Endothelial cell of umbilical vein (primary cell): ENCODE measurements at regions not wholly inside any gene's neighbourhood (a gene's known extent, or its start where the extent isn't known, plus 50 kb on each side); places are given as distances from the start of the nearest gene placed in this dataset.
"Not testable (repeated sequence)": the region's sequence is repeated elsewhere in the genome, so short reads cannot be mapped to it uniquely, and the experiment has no call there.

Experiments used
- BruUV-seq: library from RNA; stranded (reverse); fragments of 400-500 nt; replicated peaks from 2 replicates; lab custom pipeline; 2021; lab: Mats Ljungman, UMichigan
- CTCF ChIA-PET: fragments of 300-600, 350-600 bp; sonication (Branson Sonifier 250); formaldehyde crosslinking; loops from one replicate; lab custom pipeline; 2021; ENCODE audit warnings: antibody characterized with exemption, inconsistent platforms; lab: Charles Lee
- POLR2A ChIA-PET: fragments of 300-600, 350-600 bp; sonication (Branson Sonifier 250); formaldehyde crosslinking; loops from one replicate; lab custom pipeline; 2021; ENCODE audit warnings: antibody characterized with exemption, inconsistent platforms; lab: Charles Lee
- DNase-seq: peaks from one replicate; pipeline ENCODE4 v3.0.0-alpha.2; 2011; ENCODE audit warnings: low read depth, low spot score
- FAIRE-seq: peaks from 2 replicates; lab custom pipeline; 2011; peaks lifted over from hg19 to GRCh38; lab: Jason Lieb, UNC
- H2AFZ ChIP-seq: 2 replicates; pipeline ENCODE4 v1.6.0; 2012; ENCODE audit warnings: low read depth, low read length, control low read depth, inconsistent platforms
- H3K27ac ChIP-seq: 2 replicates; pipeline ENCODE4 v1.5.1; 2011; ENCODE audit warnings: low read depth, mild to moderate bottlenecking, control low read depth, low read length, moderate library complexity; ENCODE audit not compliant: insufficient read depth
- H3K27me3 ChIP-seq, 2 experiments: 2 replicates each; pipeline versions ENCODE4 v1.6.0 to v1.6.1; 2011; ENCODE audit warnings: low read length in 2 of 2, mixed read lengths in 1 of 2; ENCODE audit not compliant: control insufficient read depth in 2 of 2, insufficient read depth in 2 of 2
- H3K36me3 ChIP-seq, 2 experiments: 2 replicates in 1 of 2; 3 replicates in 1 of 2; pipeline ENCODE4 v1.5.1; 2011; ENCODE audit warnings: low read length in 2 of 2, mild to moderate bottlenecking in 1 of 2, moderate library complexity in 1 of 2; ENCODE audit not compliant: control insufficient read depth in 2 of 2, insufficient read depth in 2 of 2; ENCODE audit errors: extremely low read depth in 1 of 2
- H3K4me1 ChIP-seq: 3 replicates; pipeline ENCODE4 v1.5.1; 2011; ENCODE audit warnings: mild to moderate bottlenecking, low read length; ENCODE audit not compliant: control insufficient read depth, insufficient read depth; ENCODE audit errors: extremely low read depth
- H3K4me2 ChIP-seq: 2 replicates; pipeline ENCODE4 v1.6.1; 2011; ENCODE audit warnings: low read length, control low read depth, mixed read lengths; ENCODE audit not compliant: insufficient read depth
- H3K4me3 ChIP-seq, 3 experiments: fragments of 200-600 bp in 1 of 3; sonication (generic), shearing (Covaris generic) in 1 of 3; replicated peaks in 1 of 3; 2 replicates each; pipeline ENCODE4 v1.5.1; 2011 to 2016; ENCODE audit warnings: control low read depth in 3 of 3, low read length in 3 of 3, mild to moderate bottlenecking in 2 of 3, inconsistent platforms in 1 of 3, low read depth in 1 of 3, moderate library complexity in 1 of 3; ENCODE audit not compliant: insufficient read depth in 1 of 3
- H3K79me2 ChIP-seq: 2 replicates; pipeline ENCODE4 v1.6.0; 2012; ENCODE audit warnings: low read length, inconsistent platforms; ENCODE audit not compliant: control insufficient read depth, insufficient read depth
- H3K9ac ChIP-seq: replicated peaks from 2 replicates; pipeline ENCODE3; 2011; ENCODE audit warnings: low read length, control low read depth; ENCODE audit not compliant: insufficient read depth; ENCODE audit errors: extremely low read depth
- H3K9me1 ChIP-seq: replicated peaks from 3 replicates; pipeline ENCODE4 v1.6.0; 2011; ENCODE audit warnings: mild to moderate bottlenecking, low read length; ENCODE audit not compliant: control insufficient read depth, insufficient read depth; ENCODE audit errors: extremely low read depth
- H3K9me3 ChIP-seq: replicated peaks from 2 replicates; pipeline ENCODE4 v1.5.1; 2012; ENCODE audit warnings: low read length, inconsistent platforms; ENCODE audit not compliant: control insufficient read depth, insufficient read depth
- H4K20me1 ChIP-seq: replicated peaks from 2 replicates; pipeline ENCODE3; 2011; ENCODE audit warnings: mild to moderate bottlenecking, low read length; ENCODE audit not compliant: control insufficient read depth, insufficient read depth; ENCODE audit errors: extremely low read depth
- JUN ChIP-seq: IDR thresholded peaks from 2 replicates; pipeline ENCODE4 v1.6.1; 2011; ENCODE audit warnings: borderline replicate concordance, low read depth; ENCODE audit not compliant: insufficient read length, insufficient read depth
- MAX ChIP-seq: IDR thresholded peaks from 2 replicates; pipeline ENCODE4 v1.6.1; 2011; ENCODE audit not compliant: insufficient read depth, insufficient read length
- MYC ChIP-seq: IDR thresholded peaks from one replicate; pipeline ENCODE4 v1.6.1; 2011; ENCODE audit warnings: mild to moderate bottlenecking, low read depth, low read length
- POLR2A ChIP-seq: IDR thresholded peaks from 2 replicates; pipeline ENCODE4 v1.6.1; 2012; ENCODE audit warnings: low read depth, mild to moderate bottlenecking, control low read depth, low read length
- POLR2AphosphoS5 ChIP-seq: IDR thresholded peaks from 2 replicates; pipeline ENCODE4 v1.6.1; 2012; ENCODE audit warnings: low read depth, mild to moderate bottlenecking, control low read depth, low read length, moderate library complexity; ENCODE audit not compliant: insufficient read depth
- dilution Hi-C: fragments of 300-500 bp; cut with MboI; formaldehyde crosslinking; loops from one replicate; pipeline ENCODE4 v1.15.0; 2019; ENCODE audit warnings: low sequenced_read_pairs; ENCODE audit not compliant: extremely low pct_ligation_motif_present
- intact Hi-C: fragments of 100-400 bp; cut with micrococcal nuclease; formaldehyde crosslinking; loops from one replicate; pipeline ENCODE4 v1.10.0; 2022

GRCh38 chr2:8382485-8382884 lies 299.4 kb upstream of the ID2 start:
- DNase-seq: no peak
- no peak overlapping the region for H3K9ac ChIP-seq
- no peaks in the 10 kb centered on the region for H3K36me3 ChIP-seq
- no peak overlapping the region for H3K4me3 ChIP-seq
- POLR2A ChIA-PET: no interaction called here
- no peaks in the 10 kb centered on the region for H3K4me1 ChIP-seq
- no peaks in the 10 kb centered on the region for H3K9me1 ChIP-seq
- H3K79me2 ChIP-seq: no peaks in the 10 kb centered on the region
- BruUV-seq: no TSS peak
- dilution Hi-C loops: no loop called here
- no peak overlapping the region for H2AFZ ChIP-seq
- no peak overlapping the region for H3K4me2 ChIP-seq
- intact Hi-C loops: no loop called here
- no peak overlapping the region for H3K27ac ChIP-seq
- no peaks in the 10 kb centered on the region for H3K27me3 ChIP-seq
- TF ChIP-seq MAX (no peak), JUN (no peak), MYC (no peak), POLR2AphosphoS5 (no peak), POLR2A (no peak)
- H3K9me3 ChIP-seq: peaks cover 2% of the 10 kb centered on the region
- FAIRE-seq: no peak
- no peaks in the 10 kb centered on the region for H4K20me1 ChIP-seq
- CTCF ChIA-PET: no interaction called here

GRCh38 chr2:8386748-8387147 lies 295.1 kb upstream of the ID2 start:
- intact Hi-C loops, H3K4me2 ChIP-seq, H3K79me2 ChIP-seq, H3K9me1 ChIP-seq, H2AFZ ChIP-seq, DNase-seq, BruUV-seq, H3K36me3 ChIP-seq, H3K27ac ChIP-seq, FAIRE-seq, H3K4me3 ChIP-seq, H3K4me1 ChIP-seq, POLR2A ChIA-PET, CTCF ChIA-PET, dilution Hi-C loops, H3K27me3 ChIP-seq, H3K9ac ChIP-seq, H3K9me3 ChIP-seq, H4K20me1 ChIP-seq: not testable (repeated sequence)
